Right lobe of liver (tissue), 6 donors: ENCODE measurements at regions not wholly inside any gene's neighbourhood (a gene's known extent, or its start where the extent isn't known, plus 50 kb on each side); places are given as distances from the start of the nearest gene placed in this dataset.
A peak's percentile ranks its signal among the peaks of the same experiment; 100 is the strongest.
"Not testable (repeated sequence)": the region's sequence is repeated elsewhere in the genome, so short reads cannot be mapped to it uniquely, and the experiment has no call there.

Experiments used
- ATAC-seq, 4 donors: fragments of 200-7000 bp; cut with Tn5 transposase; one replicate each; pipeline ENCODE4 v1.9.1; 2020; ENCODE audit warnings: mild to moderate bottlenecking in 4 of 4, moderate library complexity in 4 of 4
- DNase-seq, 3 donors: peaks; one replicate each; pipeline ENCODE4 v3.0.0-alpha.2; 2020
- H3K27ac ChIP-seq, 3 donors: fragments of 200-600 bp; one replicate each; pipeline ENCODE4 v1.8.0; 2022
- H3K27me3 ChIP-seq, 2 donors: fragments of 200-600 bp; one replicate each; pipeline ENCODE4 v1.8.0; 2022
- H3K36me3 ChIP-seq, 4 donors: fragments of 200-600 bp; sonication (generic) in 1 of 4; one replicate each; pipeline versions ENCODE4 v1.5.1 to v1.8.0; 2017 to 2022; ENCODE audit warnings: control low read depth in 1 of 4
- H3K4me1 ChIP-seq, 4 donors: fragments of 200-600 bp; sonication (generic) in 1 of 4; one replicate each; pipeline versions ENCODE4 v1.5.1 to v1.8.0; 2017 to 2022; ENCODE audit warnings: control low read depth in 1 of 4
- H3K4me3 ChIP-seq, 3 donors: fragments of 200-600 bp; one replicate each; pipeline ENCODE4 v1.8.0; 2022
- H3K9me3 ChIP-seq, 4 donors: fragments of 200-600 bp; sonication (generic) in 1 of 4; one replicate each; pipeline versions ENCODE4 v1.5.1 to v1.8.0; 2017 to 2022; ENCODE audit warnings: control low read depth in 1 of 4
- POLR2A ChIP-seq: fragments of 450-650 bp; IDR thresholded peaks from one replicate; pipeline ENCODE4 v1.6.1; 2017; ENCODE audit warnings: antibody characterized with exemption, mild to moderate bottlenecking
- WGBS: methylation state at CpG from one replicate; pipeline ENCODE4 v1.1.6; 2018; ENCODE audit warnings: low coverage, low lambda C conversion rate; ENCODE audit not compliant: insufficient coverage; ENCODE audit errors: missing lambda C conversion rate; 5-methylcytosine and 5-hydroxymethylcytosine counted together
- intact Hi-C, 2 donors: fragments of 100-400 bp; cut with DNase I; formaldehyde crosslinking; loops; one replicate each; pipeline versions ENCODE4 v1.11.2 to v1.14.1; 2022
- TF ChIP-seq, protein P1 (sequence below), 4 donors: fragments of 200-600 bp in 3 of 4; fragments of 450-650 bp in 1 of 4; IDR thresholded peaks; one replicate each; pipeline versions ENCODE4 v1.5.1 to v1.8.0; 2016 to 2022; ENCODE audit warnings: antibody characterized with exemption in 4 of 4, mild to moderate bottlenecking in 2 of 4
- donor health status: DM: no; HTN: yes; CAD: no.
- donor health status: DM: no; HTN: no; CAD: no.
- donor health status: DM: no; HTN: no; CAD: no.
- donor health status: DM: no; HTN: yes; CAD: no.
- donor health status: DM: no; HTN: yes; CAD: no.

DNA sequence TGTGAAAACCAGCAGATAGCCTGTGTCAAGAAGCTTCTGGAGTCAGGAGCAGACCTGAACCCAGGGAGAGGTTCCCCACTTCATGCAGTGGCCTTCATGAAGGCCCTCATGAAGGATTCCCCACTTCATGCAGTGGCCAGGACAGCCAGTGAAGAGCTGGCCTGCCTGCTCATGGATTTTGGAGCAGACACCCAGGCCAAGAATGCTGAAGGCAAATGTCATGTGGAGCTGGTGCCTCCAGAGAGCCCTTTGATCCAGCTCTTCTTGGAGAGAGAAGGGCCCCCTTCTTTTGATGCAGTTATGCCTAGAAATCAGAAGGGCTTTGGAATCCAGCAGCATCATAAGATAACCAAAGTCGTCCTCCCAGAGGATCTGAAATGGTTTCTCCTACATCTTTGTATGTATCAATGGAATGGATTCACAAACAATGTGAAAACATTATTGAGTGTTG lies 103.9 kb upstream of the CHD2 start:
- DNase-seq (peak in 1 of 3 donors; percentile 37), ATAC-seq (peak; percentile 4 to 10 (median 6))
- 67% methylated on average over 1 of the region's 1 CpG for WGBS
- Histone ChIP-seq H3K27ac (peak overlapping the region in 2 of 3 donors; percentile 16 to 53), H3K4me1 (peaks cover 0 to 16% (median 0%) of the 10 kb centered on the region in 4 donors), H3K36me3 (no peaks in the 10 kb centered on the region), H3K9me3 (no peaks in the 10 kb centered on the region), H3K27me3 (no peaks in the 10 kb centered on the region), H3K4me3 (no peak overlapping the region)
- intact Hi-C loops: no loop called here
- no peak for TF ChIP-seq POLR2A
- TF ChIP-seq, protein P1, sequence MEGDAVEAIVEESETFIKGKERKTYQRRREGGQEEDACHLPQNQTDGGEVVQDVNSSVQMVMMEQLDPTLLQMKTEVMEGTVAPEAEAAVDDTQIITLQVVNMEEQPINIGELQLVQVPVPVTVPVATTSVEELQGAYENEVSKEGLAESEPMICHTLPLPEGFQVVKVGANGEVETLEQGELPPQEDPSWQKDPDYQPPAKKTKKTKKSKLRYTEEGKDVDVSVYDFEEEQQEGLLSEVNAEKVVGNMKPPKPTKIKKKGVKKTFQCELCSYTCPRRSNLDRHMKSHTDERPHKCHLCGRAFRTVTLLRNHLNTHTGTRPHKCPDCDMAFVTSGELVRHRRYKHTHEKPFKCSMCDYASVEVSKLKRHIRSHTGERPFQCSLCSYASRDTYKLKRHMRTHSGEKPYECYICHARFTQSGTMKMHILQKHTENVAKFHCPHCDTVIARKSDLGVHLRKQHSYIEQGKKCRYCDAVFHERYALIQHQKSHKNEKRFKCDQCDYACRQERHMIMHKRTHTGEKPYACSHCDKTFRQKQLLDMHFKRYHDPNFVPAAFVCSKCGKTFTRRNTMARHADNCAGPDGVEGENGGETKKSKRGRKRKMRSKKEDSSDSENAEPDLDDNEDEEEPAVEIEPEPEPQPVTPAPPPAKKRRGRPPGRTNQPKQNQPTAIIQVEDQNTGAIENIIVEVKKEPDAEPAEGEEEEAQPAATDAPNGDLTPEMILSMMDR (IDR thresholded peaks at IDR 0.05): no peak

DNA sequence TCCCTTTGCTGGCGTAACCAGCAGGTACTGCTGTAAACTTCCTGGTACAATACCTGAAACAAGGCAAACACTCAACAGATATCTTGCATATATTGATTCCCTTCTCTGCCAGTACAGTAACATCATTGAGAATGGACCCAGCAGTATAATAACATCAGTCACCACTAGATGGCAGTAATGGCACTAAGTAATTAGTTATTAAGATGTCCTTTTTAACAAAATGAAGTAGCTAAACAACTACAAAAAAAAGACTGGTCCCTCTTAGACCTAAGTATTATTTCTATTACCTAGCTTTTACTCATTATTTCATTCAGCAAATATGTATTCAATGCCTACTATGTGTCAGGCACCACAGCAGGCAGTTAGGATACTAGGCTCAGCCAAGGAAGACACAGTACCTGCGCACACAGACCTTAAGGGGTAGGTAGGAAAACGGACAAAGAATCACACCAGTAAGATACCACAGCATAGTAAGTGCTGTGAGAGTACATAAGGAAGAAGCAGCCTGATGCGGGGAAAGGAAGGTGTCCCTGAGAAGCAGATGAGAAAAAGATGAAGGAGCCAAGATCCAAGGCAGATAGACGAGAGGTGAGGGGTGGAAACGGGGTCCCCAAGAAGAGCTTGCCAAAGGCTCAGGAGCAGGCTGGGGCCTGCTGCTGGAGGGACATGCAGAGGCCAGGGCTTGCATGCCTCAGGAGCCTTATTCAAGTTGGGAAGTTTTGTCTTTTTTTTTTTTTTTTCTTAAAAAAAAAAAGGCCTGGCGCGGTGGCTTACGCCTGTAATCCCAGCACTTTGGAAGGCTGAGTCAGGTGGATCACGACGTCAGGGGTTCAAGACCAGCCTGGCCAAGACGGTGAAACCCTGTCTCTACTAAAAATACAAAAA lies 102.7 kb upstream of the CHD2 start:
- Histone ChIP-seq H3K4me3 (no peak overlapping the region), H3K27ac (peak overlapping the region in 2 of 3 donors; percentile 30 to 51), H3K36me3 (no peaks in the 10 kb centered on the region), H3K27me3 (no peaks in the 10 kb centered on the region), H3K4me1 (peaks cover 0 to 20% (median 0%) of the 10 kb centered on the region in 4 donors), H3K9me3 (no peaks in the 10 kb centered on the region)
- ATAC-seq: peak; percentile 70 to 83 (median 81)
- intact Hi-C loops: no loop called here
- TF ChIP-seq, protein P1 (IDR thresholded peaks at IDR 0.05): peak; percentile 83 to 88 (median 86)
- no peak for TF ChIP-seq POLR2A
- 43% methylated on average over 9 of the region's 12 CpGs for whole genome bisulfite sequencing
- peak in 1 of 3 donors; percentile 39 for DNase-seq

DNA sequence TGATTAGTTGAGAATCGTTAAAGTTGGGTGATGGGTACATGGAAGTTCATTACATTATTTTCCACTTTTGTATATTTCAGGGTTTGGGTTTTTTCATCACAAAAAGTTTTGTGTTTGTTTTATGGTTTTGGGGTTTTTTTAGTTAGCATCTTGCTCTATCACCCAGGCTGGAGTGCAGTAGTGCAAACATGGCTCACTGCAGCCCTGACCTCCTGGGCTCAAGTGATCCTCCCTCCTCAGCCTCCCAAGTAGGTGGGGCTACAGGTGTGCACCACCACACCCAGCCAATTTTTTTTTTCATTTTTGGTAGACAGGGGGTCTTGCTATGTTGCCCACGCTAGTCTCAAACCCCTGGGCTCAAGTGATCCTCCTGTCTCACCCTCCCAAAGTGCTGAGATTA lies 100.1 kb upstream of the CHD2 start:
- DNase-seq (peak in 1 of 3 donors; percentile 30), ATAC-seq (no peak)
- Histone ChIP-seq H3K27me3 (no peaks in the 10 kb centered on the region), H3K9me3 (no peaks in the 10 kb centered on the region), H3K4me3 (no peak overlapping the region), H3K27ac (no peak overlapping the region), H3K4me1 (peaks cover 0 to 27% (median 4%) of the 10 kb centered on the region in 4 donors), H3K36me3 (no peaks in the 10 kb centered on the region)
- WGBS: 77% methylated on average over 2 of the region's 2 CpGs
- TF ChIP-seq, protein P1 (IDR thresholded peaks at IDR 0.05): no peak
- no peak for TF ChIP-seq POLR2A
- intact Hi-C loops: loop anchor here in 1 of 2 donors (5.0 kb wide), 1 partner anchor 117 kb away; no protein-coding TSS in a partner anchor

DNA sequence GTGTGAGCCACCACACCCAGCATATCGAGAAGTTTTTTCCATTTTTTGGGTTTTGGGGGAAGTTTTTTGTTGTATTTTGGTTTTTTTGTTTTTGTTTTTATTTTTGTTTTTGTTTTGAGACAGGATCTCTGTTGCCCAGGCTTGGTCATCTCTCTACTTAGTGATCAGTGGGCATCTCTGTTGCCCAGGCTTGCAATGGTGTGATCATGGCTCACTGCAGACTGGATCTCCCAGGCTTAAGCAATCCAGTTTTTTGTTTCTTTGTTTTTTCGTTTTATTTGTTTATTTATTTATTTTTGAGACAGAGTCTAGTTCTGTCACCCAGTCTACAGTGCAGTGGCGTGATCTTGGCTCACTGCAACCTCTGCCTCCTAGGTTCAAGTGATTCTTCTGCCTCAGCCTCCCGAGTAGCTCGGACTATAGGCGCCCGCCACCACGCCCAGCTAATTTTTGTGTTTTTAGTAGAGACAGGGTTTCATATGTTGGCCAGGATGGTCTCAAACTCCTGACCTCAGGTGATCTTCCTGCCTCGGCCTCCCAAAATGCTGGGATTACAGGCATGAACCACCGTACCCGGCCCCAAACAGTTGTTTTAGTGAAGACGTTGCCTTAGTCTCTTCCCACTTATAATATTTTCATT lies 99.6 kb upstream of the CHD2 start:
- 93% methylated on average over 11 of the region's 12 CpGs for WGBS
- ATAC-seq, H3K36me3 ChIP-seq, H3K4me3 ChIP-seq, H3K27me3 ChIP-seq, H3K9me3 ChIP-seq, H3K27ac ChIP-seq: not testable (repeated sequence)
- H3K4me1 ChIP-seq: peaks cover 0 to 21% (median 6%) of the 10 kb centered on the region in 4 donors
- DNase-seq: peak in 1 of 3 donors; percentile 18
- intact Hi-C loops: loop anchor here in 1 of 2 donors (5.0 kb wide), 1 partner anchor 117 kb away; no protein-coding TSS in a partner anchor

DNA sequence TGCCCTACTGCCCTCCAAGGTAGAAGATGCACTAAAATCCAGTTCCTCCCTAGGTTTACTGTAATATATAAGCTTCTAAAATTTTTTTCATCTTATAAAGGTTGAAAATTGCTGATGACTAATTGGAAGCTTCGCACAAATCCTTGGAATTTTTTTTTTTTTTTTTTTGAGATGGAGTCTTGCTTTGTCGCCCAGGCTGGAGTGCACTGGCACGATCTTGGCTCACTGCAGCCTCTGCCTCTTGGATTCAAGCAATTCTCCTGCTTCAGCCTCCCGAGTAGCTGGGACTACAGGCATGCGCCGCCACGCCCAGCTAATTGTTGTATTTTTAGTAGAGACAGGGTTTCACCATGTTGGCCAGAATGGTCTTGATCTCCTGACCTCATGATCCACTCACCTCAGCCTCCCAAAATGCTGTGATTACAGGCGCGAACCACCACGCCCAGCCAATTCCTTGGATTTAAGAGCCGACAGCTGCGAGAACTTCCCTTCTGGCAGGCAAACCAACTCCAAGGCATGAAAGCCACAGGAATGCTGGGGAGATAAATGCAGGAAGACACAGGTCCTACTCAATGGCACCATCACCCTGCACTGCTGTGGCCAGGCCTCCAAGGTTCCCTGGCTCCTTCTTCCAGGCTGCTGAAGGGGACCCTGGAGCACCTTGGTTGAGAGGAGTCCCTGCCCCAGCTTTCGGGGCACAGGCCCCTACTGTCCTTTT lies 98.9 kb upstream of the CHD2 start:
- not testable (repeated sequence) for H3K4me3 ChIP-seq, H3K27me3 ChIP-seq, H3K36me3 ChIP-seq, ATAC-seq, H3K9me3 ChIP-seq
- Histone ChIP-seq H3K27ac (peak overlapping the region in 1 of 3 donors; percentile 100), H3K4me1 (peaks cover 0 to 17% (median 6%) of the 10 kb centered on the region in 4 donors)
- intact Hi-C loops: loop anchor here in 1 of 2 donors (5.0 kb wide), 1 partner anchor 116 kb away; no protein-coding TSS in a partner anchor
- WGBS: 91% methylated on average over 5 of the region's 13 CpGs
- peak in 1 of 3 donors; percentile 42 for DNase-seq
